Neural cell (in vitro differentiated cells): ENCODE measurements at regions not wholly inside any gene's neighbourhood (a gene's known extent, or its start where the extent isn't known, plus 50 kb on each side); places are given as distances from the start of the nearest gene placed in this dataset.

Experiments used
- H2AFZ ChIP-seq: fragments of 200-600, 300-800 bp; sonication (generic), shearing (Covaris generic); 2 replicates; pipeline ENCODE4 v1.6.0; 2014; ENCODE audit warnings: low read depth, mild to moderate bottlenecking, antibody characterized with exemption, low read length, moderate library complexity
- H3F3A ChIP-seq: fragments of 200-600 bp; shearing (Covaris generic); 2 replicates; pipeline ENCODE4 v1.6.1; 2016; ENCODE audit warnings: mild to moderate bottlenecking, moderate library complexity, mixed read lengths, antibody characterized with exemption, low read length; ENCODE audit not compliant: insufficient read depth, poor library complexity, severe bottlenecking
- H3K27ac ChIP-seq: fragments of 200-600, 300-800 bp; sonication (generic), shearing (Covaris generic); 2 replicates; pipeline ENCODE4 v1.5.1; 2014; ENCODE audit warnings: mild to moderate bottlenecking, low read length, moderate library complexity
- H3K27me3 ChIP-seq: fragments of 300-800, 200-600 bp; sonication (generic), shearing (Covaris generic); 2 replicates; pipeline ENCODE4 v1.6.0; 2014; ENCODE audit warnings: mild to moderate bottlenecking, low read depth, low read length, moderate library complexity; ENCODE audit not compliant: insufficient read depth
- H3K36me3 ChIP-seq: fragments of 300-800, 200-600 bp; sonication (generic), shearing (Covaris generic); 2 replicates; pipeline ENCODE4 v1.5.1; 2014; ENCODE audit warnings: mild to moderate bottlenecking, antibody characterized with exemption, low read length, moderate library complexity; ENCODE audit not compliant: insufficient read depth
- H3K4me2 ChIP-seq: fragments of 300-800, 200-600 bp; sonication (generic), shearing (Covaris generic); 2 replicates; pipeline ENCODE4 v1.6.0; 2014; ENCODE audit warnings: mild to moderate bottlenecking, low read length
- H3K4me3 ChIP-seq: fragments of 300-800, 200-600 bp; sonication (generic), shearing (Covaris generic); 2 replicates; pipeline ENCODE4 v1.5.1; 2014; ENCODE audit warnings: mild to moderate bottlenecking, low read length, moderate library complexity
- H3K79me2 ChIP-seq: fragments of 200-600 bp; shearing (Covaris generic); replicated peaks from 2 replicates; pipeline ENCODE4 v1.6.0; 2014; ENCODE audit warnings: mild to moderate bottlenecking, low read length, moderate library complexity; ENCODE audit not compliant: insufficient read depth
- H3K9ac ChIP-seq: fragments of 300-800, 200-600 bp; sonication (generic), shearing (Covaris generic); 2 replicates; pipeline ENCODE4 v1.6.1; 2016; ENCODE audit warnings: mild to moderate bottlenecking, low read length, mixed read lengths
- H3K9me2 ChIP-seq: fragments of 200-600 bp; shearing (Covaris generic); 2 replicates; pipeline ENCODE4 v1.6.1; 2016; ENCODE audit warnings: mild to moderate bottlenecking, low read length, mixed read lengths; ENCODE audit not compliant: insufficient read depth
- H3K9me3 ChIP-seq: fragments of 200-600, 300-800 bp; sonication (generic), shearing (Covaris generic); 2 replicates; pipeline ENCODE4 v1.6.1; 2016; ENCODE audit warnings: mild to moderate bottlenecking, mixed run types, low read length, moderate library complexity, mixed read lengths
- H4K20me1 ChIP-seq: fragments of 200-600 bp; shearing (Covaris generic); 2 replicates; pipeline ENCODE4 v1.6.1; 2016; ENCODE audit warnings: mild to moderate bottlenecking, mixed run types; ENCODE audit not compliant: insufficient read depth
- CTCF ChIP-seq: fragments of 450-650 bp; IDR thresholded peaks from 2 replicates; pipeline ENCODE4 v1.5.1; 2014; ENCODE audit warnings: antibody characterized with exemption, mild to moderate bottlenecking, moderate library complexity; ENCODE audit not compliant: poor library complexity, severe bottlenecking
- EP300 ChIP-seq: fragments of 450-650 bp; conservative IDR thresholded peaks from 2 replicates; pipeline ENCODE4 v1.6.1; 2014; ENCODE audit warnings: antibody characterized with exemption, mild to moderate bottlenecking, moderate library complexity; ENCODE audit not compliant: poor library complexity, severe bottlenecking
- EZH2 ChIP-seq: fragments of 200-600, 300-800 bp; shearing (Covaris generic), sonication (generic); IDR thresholded peaks from 2 replicates; pipeline ENCODE4 v1.6.1; 2014; ENCODE audit warnings: antibody characterized with exemption, low read length, borderline replicate concordance, mild to moderate bottlenecking; ENCODE audit not compliant: insufficient read depth, poor library complexity, severe bottlenecking
- MXI1 ChIP-seq: fragments of 450-650 bp; conservative IDR thresholded peaks from 2 replicates; pipeline ENCODE4 v1.6.1; 2014; ENCODE audit warnings: antibody characterized with exemption, mild to moderate bottlenecking; ENCODE audit not compliant: poor library complexity, severe bottlenecking
- POLR2AphosphoS5 ChIP-seq: IDR thresholded peaks from 2 replicates; pipeline ENCODE4 v1.6.1; 2012
- RAD21 ChIP-seq: fragments of 450-650 bp; conservative IDR thresholded peaks from 2 replicates; pipeline ENCODE4 v1.6.1; 2014; ENCODE audit warnings: antibody characterized with exemption, mild to moderate bottlenecking, moderate library complexity
- SMC3 ChIP-seq: fragments of 450-650 bp; conservative IDR thresholded peaks from 2 replicates; pipeline ENCODE4 v1.6.1; 2014; ENCODE audit warnings: antibody characterized with exemption, mild to moderate bottlenecking, moderate library complexity; ENCODE audit not compliant: poor library complexity
- TAF1 ChIP-seq: IDR thresholded peaks from 2 replicates; pipeline ENCODE4 v1.6.1; 2012; ENCODE audit warnings: low read depth
- TF ChIP-seq, protein P1 (sequence below): IDR thresholded peaks from 2 replicates; pipeline ENCODE4 v1.6.1; 2012; ENCODE audit warnings: borderline replicate concordance

- no peaks in the 10 kb centered on the region for H3K9me3 ChIP-seq
- H3K27ac ChIP-seq: no peak overlapping the region
- no peak overlapping the region for H2AFZ ChIP-seq
- H3K27me3 ChIP-seq: no peaks in the 10 kb centered on the region
- no peaks in the 10 kb centered on the region for H3K36me3 ChIP-seq
- H3K9ac ChIP-seq: no peak overlapping the region
- no peak overlapping the region for H3K4me3 ChIP-seq
- TF ChIP-seq EP300 (no peak), TAF1 (no peak), CTCF (no peak), POLR2AphosphoS5 (no peak), SMC3 (no peak), RAD21 (no peak), MXI1 (no peak), EZH2 (no peak)
- TF ChIP-seq, protein P1, sequence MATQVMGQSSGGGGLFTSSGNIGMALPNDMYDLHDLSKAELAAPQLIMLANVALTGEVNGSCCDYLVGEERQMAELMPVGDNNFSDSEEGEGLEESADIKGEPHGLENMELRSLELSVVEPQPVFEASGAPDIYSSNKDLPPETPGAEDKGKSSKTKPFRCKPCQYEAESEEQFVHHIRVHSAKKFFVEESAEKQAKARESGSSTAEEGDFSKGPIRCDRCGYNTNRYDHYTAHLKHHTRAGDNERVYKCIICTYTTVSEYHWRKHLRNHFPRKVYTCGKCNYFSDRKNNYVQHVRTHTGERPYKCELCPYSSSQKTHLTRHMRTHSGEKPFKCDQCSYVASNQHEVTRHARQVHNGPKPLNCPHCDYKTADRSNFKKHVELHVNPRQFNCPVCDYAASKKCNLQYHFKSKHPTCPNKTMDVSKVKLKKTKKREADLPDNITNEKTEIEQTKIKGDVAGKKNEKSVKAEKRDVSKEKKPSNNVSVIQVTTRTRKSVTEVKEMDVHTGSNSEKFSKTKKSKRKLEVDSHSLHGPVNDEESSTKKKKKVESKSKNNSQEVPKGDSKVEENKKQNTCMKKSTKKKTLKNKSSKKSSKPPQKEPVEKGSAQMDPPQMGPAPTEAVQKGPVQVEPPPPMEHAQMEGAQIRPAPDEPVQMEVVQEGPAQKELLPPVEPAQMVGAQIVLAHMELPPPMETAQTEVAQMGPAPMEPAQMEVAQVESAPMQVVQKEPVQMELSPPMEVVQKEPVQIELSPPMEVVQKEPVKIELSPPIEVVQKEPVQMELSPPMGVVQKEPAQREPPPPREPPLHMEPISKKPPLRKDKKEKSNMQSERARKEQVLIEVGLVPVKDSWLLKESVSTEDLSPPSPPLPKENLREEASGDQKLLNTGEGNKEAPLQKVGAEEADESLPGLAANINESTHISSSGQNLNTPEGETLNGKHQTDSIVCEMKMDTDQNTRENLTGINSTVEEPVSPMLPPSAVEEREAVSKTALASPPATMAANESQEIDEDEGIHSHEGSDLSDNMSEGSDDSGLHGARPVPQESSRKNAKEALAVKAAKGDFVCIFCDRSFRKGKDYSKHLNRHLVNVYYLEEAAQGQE: no peak
- no peaks in the 10 kb centered on the region for H3F3A ChIP-seq
- no peaks in the 10 kb centered on the region for H4K20me1 ChIP-seq
- H3K9me2 ChIP-seq: no peaks in the 10 kb centered on the region
- H3K79me2 ChIP-seq: no peaks in the 10 kb centered on the region
- H3K4me2 ChIP-seq: no peak overlapping the region
Measured at GRCh38 chr16:49914657-49915056, 58.7 kb upstream of the ZNF423 start.

DNA sequence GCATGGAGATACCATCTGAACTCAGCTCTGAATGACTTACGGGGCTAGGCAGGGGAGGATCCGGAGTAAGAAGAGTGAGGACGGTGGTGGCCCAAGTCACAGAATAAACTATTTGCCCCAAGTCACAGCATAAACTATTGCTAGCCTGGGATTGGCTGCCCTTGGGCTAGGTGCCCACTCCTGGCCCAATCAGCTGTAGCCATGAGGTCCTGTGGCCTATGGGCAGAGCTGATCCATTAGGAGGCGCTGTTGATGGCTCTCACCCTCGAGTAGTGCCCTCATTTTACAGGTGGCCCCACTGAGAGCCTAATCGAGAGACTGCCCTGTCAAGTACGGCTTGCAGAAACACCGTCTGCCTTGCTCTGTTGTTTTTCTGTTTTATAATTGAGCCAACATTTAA, 62.3 kb upstream of the ZNF423 start:
- no peaks in the 10 kb centered on the region for H3K27me3 ChIP-seq
- H3K9me3 ChIP-seq: no peaks in the 10 kb centered on the region
- no peaks in the 10 kb centered on the region for H4K20me1 ChIP-seq
- no peak for TF ChIP-seq EP300
- no peak for TF ChIP-seq RAD21
- TF ChIP-seq, protein P1: no peak
- TF ChIP-seq CTCF: no peak
- no peak for TF ChIP-seq TAF1
- no peak overlapping the region for H2AFZ ChIP-seq
- no peak overlapping the region for H3K4me3 ChIP-seq
- H3K9me2 ChIP-seq: no peaks in the 10 kb centered on the region
- H3K27ac ChIP-seq: no peak overlapping the region
- H3F3A ChIP-seq: no peaks in the 10 kb centered on the region
- H3K4me2 ChIP-seq: no peak overlapping the region
- H3K79me2 ChIP-seq: no peaks in the 10 kb centered on the region
- no peaks in the 10 kb centered on the region for H3K36me3 ChIP-seq
- H3K9ac ChIP-seq: no peak overlapping the region
